ENCODE measurements at regions not wholly inside any gene's neighbourhood (a gene's known extent, or its start where the extent isn't known, plus 50 kb on each side); places are given as distances from the start of the nearest gene placed in this dataset.
"Not testable (repeated sequence)": the region's sequence is repeated elsewhere in the genome, so short reads cannot be mapped to it uniquely, and the experiment has no call there.

- H3K56ac ChIP-seq (replicated peaks; ENCODE audit: insufficient read length, low read depth, low read length); H3K36me3 ChIP-seq (ENCODE audit: control insufficient read depth in 2 of 4, insufficient read depth in 4 of 4, low read length in 3 of 4); H4K8ac ChIP-seq (ENCODE audit: extremely low read depth, insufficient read depth, low read length); H3K27ac ChIP-seq (ENCODE audit: low read depth, low read length); H2BK5ac ChIP-seq (ENCODE audit: low read depth, low read length); H2BK20ac ChIP-seq (ENCODE audit: low read length); POLR2A ChIA-PET (ENCODE audit: partially characterized antibody); H4K20me1 ChIP-seq (replicated peaks in 1 of 2; ENCODE audit: control insufficient read depth in 1 of 2, insufficient read depth in 2 of 2, low read length in 2 of 2); H3K4me1 ChIP-seq (replicated peaks in 1 of 4; ENCODE audit: control insufficient read depth in 3 of 4, insufficient read depth in 4 of 4, low read length in 3 of 4); H2BK12ac ChIP-seq (ENCODE audit: low read depth, low read length); H3K79me1 ChIP-seq (ENCODE audit: low read depth, low read length); H3K14ac ChIP-seq (ENCODE audit: insufficient read length); H3K4ac ChIP-seq (replicated peaks; ENCODE audit: insufficient read length, low read depth, low read length); FAIRE-seq; H2BK120ac ChIP-seq (replicated peaks; ENCODE audit: low read depth, low read length); H3K23ac ChIP-seq (ENCODE audit: insufficient read length); H3K18ac ChIP-seq (ENCODE audit: extremely low read depth, low read length); CTCF ChIA-PET (ENCODE audit: partially characterized antibody); H3K79me2 ChIP-seq (ENCODE audit: control insufficient read depth in 1 of 2, insufficient read depth in 2 of 2, low read length in 2 of 2); H3K9ac ChIP-seq (replicated peaks in 1 of 4; ENCODE audit: extremely low read depth in 1 of 4, low read depth in 3 of 4, low read length in 3 of 4); H4K5ac ChIP-seq (ENCODE audit: insufficient read length, low read depth, low read length); H3K27me3 ChIP-seq (replicated peaks in 1 of 4; ENCODE audit: control insufficient read depth in 3 of 4, extremely low read depth in 1 of 4, insufficient read depth in 3 of 4, low read length in 3 of 4); H2AK5ac ChIP-seq (ENCODE audit: low read depth, low read length); H2BK15ac ChIP-seq (ENCODE audit: low read length); H3K4me2 ChIP-seq (ENCODE audit: insufficient read depth in 1 of 2, low read depth in 2 of 2, low read length in 2 of 2); H3K4me3 ChIP-seq (ENCODE audit: extremely low read depth in 1 of 4, insufficient read depth in 2 of 4, low read depth in 3 of 4, low read length in 4 of 4); H4K91ac ChIP-seq (replicated peaks; ENCODE audit: insufficient read length, low read length); H2AFZ ChIP-seq (ENCODE audit: low read length); DNase-seq (ENCODE audit: low read depth in 1 of 2, low spot score in 2 of 2); H3K23me2 ChIP-seq (ENCODE audit: low read depth, low read length): not testable (repeated sequence)
- H3K9me3 ChIP-seq (ENCODE audit: insufficient read depth in 2 of 2, low read depth in 1 of 2, low read length in 1 of 2): peaks cover 2 to 12% of the 10 kb centered on the region in 2 experiments; a peak in 2 of 4 replicates
- 91% methylated on average over 14 of the region's 25 CpGs; no CpG with 5 or more reads in 1 of the 2 experiments for WGBS, 2 experiments (ENCODE audit: extremely low coverage in 1 of 2, insufficient coverage in 1 of 2, insufficient read length in 1 of 2, insufficient replicate concordance in 2 of 2, low coverage in 1 of 2, low lambda C conversion rate in 2 of 2, missing lambda C conversion rate in 1 of 2)
Measured at GRCh38 chr16:48059190-48059589, 96.6 kb downstream of the ABCC12 start.
